ENCODE measurements at regions not wholly inside any gene's neighbourhood (a gene's known extent, or its start where the extent isn't known, plus 50 kb on each side); places are given as distances from the start of the nearest gene placed in this dataset.

- H3K4me3 Mint-ChIP-seq (ENCODE audit: unreplicated experiment): no peak overlapping the region
- Histone ChIP-seq H3K4me1 (ENCODE audit: insufficient read depth, low read length) (no peaks in the 10 kb centered on the region), H3K27me3 (ENCODE audit: insufficient read depth, low read length) (peaks cover 29% of the 10 kb centered on the region), H3K36me3 (ENCODE audit: insufficient read depth, low read length) (no peaks in the 10 kb centered on the region), H3K27ac (ENCODE audit: low read depth, low read length) (no peak overlapping the region), H3K79me2 (ENCODE audit: insufficient read depth, low read length) (no peaks in the 10 kb centered on the region), H3K9me3 (ENCODE audit: insufficient read depth, low read depth, low read length) (no peaks in the 10 kb centered on the region), H3K9ac (ENCODE audit: low read length) (no peak overlapping the region), H3K4me3 (ENCODE audit: insufficient read depth, low read depth, low read length) (no peak overlapping the region), H2AFZ (ENCODE audit: low read depth, low read length) (no peak overlapping the region), H4K20me1 (ENCODE audit: insufficient read depth, low read length) (no peaks in the 10 kb centered on the region), H3K4me2 (ENCODE audit: low read length) (no peak overlapping the region)
- no peaks in the 10 kb centered on the region for H3K36me3 Mint-ChIP-seq (ENCODE audit: low read depth, unreplicated experiment)
- FAIRE-seq: no peak
- no peak for DNase-seq (ENCODE audit: low read depth)
- H3K27ac Mint-ChIP-seq (ENCODE audit: unreplicated experiment): no peak overlapping the region
- H3K9me3 Mint-ChIP-seq (ENCODE audit: unreplicated experiment): no peaks in the 10 kb centered on the region
- H3K27me3 Mint-ChIP-seq (ENCODE audit: low read depth, unreplicated experiment): peaks cover 17% of the 10 kb centered on the region
- peaks cover 5% of the 10 kb centered on the region for H3K4me1 Mint-ChIP-seq (ENCODE audit: low read depth, unreplicated experiment)
- TF ChIP-seq EZH2 (IDR thresholded peaks at IDR 0.05; ENCODE audit: insufficient read depth, low read length) (no peak), CTCF (IDR thresholded peaks at IDR 0.05; ENCODE audit: insufficient read depth, low read depth, low read length) (no peak)
Observed at GRCh38 chr3:127431066-127431465, 143.2 kb upstream of the PRR20G start.

- Mint-ChIP-seq H3K27ac (ENCODE audit: unreplicated experiment) (no peak overlapping the region), H3K36me3 (ENCODE audit: low read depth, unreplicated experiment) (no peaks in the 10 kb centered on the region), H3K4me3 (ENCODE audit: unreplicated experiment) (no peak overlapping the region), H3K4me1 (ENCODE audit: low read depth, unreplicated experiment) (peaks cover 15% of the 10 kb centered on the region), H3K9me3 (ENCODE audit: unreplicated experiment) (no peaks in the 10 kb centered on the region), H3K27me3 (ENCODE audit: low read depth, unreplicated experiment) (peaks cover 22% of the 10 kb centered on the region)
- no peak for DNase-seq (ENCODE audit: low read depth)
- H3K9me3 ChIP-seq (ENCODE audit: insufficient read depth, low read depth, low read length): no peaks in the 10 kb centered on the region
- FAIRE-seq: no peak
- H3K79me2 ChIP-seq (ENCODE audit: insufficient read depth, low read length): no peaks in the 10 kb centered on the region
- H4K20me1 ChIP-seq (ENCODE audit: insufficient read depth, low read length): no peaks in the 10 kb centered on the region
- H2AFZ ChIP-seq (ENCODE audit: low read depth, low read length): no peak overlapping the region
- H3K27me3 ChIP-seq (ENCODE audit: insufficient read depth, low read length): peaks cover 39% of the 10 kb centered on the region
- H3K27ac ChIP-seq (ENCODE audit: low read depth, low read length): no peak overlapping the region
- H3K4me3 ChIP-seq (ENCODE audit: insufficient read depth, low read depth, low read length): no peak overlapping the region
- TF ChIP-seq CTCF (IDR thresholded peaks at IDR 0.05; ENCODE audit: insufficient read depth, low read depth, low read length): no peak
- TF ChIP-seq EZH2 (IDR thresholded peaks at IDR 0.05; ENCODE audit: insufficient read depth, low read length): no peak
- H3K36me3 ChIP-seq (ENCODE audit: insufficient read depth, low read length): no peaks in the 10 kb centered on the region
- no peak overlapping the region for H3K9ac ChIP-seq (ENCODE audit: low read length)
- H3K4me1 ChIP-seq (ENCODE audit: insufficient read depth, low read length): no peaks in the 10 kb centered on the region
- H3K4me2 ChIP-seq (ENCODE audit: low read length): no peak overlapping the region
Observed at GRCh38 chr3:127428344-127428997, 140.6 kb upstream of the PRR20G start.

GRCh38 chr3:127427666-127428065 is 139.8 kb upstream of the PRR20G start:
- FAIRE-seq: no peak
- peaks cover 15% of the 10 kb centered on the region for H3K4me1 Mint-ChIP-seq (ENCODE audit: low read depth, unreplicated experiment)
- H3K27ac Mint-ChIP-seq (ENCODE audit: unreplicated experiment): no peak overlapping the region
- Histone ChIP-seq H4K20me1 (ENCODE audit: insufficient read depth, low read length) (no peaks in the 10 kb centered on the region), H3K27ac (ENCODE audit: low read depth, low read length) (no peak overlapping the region), H3K9me3 (ENCODE audit: insufficient read depth, low read depth, low read length) (no peaks in the 10 kb centered on the region), H3K36me3 (ENCODE audit: insufficient read depth, low read length) (no peaks in the 10 kb centered on the region), H3K4me1 (ENCODE audit: insufficient read depth, low read length) (no peaks in the 10 kb centered on the region), H3K79me2 (ENCODE audit: insufficient read depth, low read length) (no peaks in the 10 kb centered on the region), H3K9ac (ENCODE audit: low read length) (no peak overlapping the region), H2AFZ (ENCODE audit: low read depth, low read length) (no peak overlapping the region), H3K4me2 (ENCODE audit: low read length) (no peak overlapping the region), H3K27me3 (ENCODE audit: insufficient read depth, low read length) (peaks cover 46% of the 10 kb centered on the region), H3K4me3 (ENCODE audit: insufficient read depth, low read depth, low read length) (no peak overlapping the region)
- H3K36me3 Mint-ChIP-seq (ENCODE audit: low read depth, unreplicated experiment): no peaks in the 10 kb centered on the region
- TF ChIP-seq CTCF (IDR thresholded peaks at IDR 0.05; ENCODE audit: insufficient read depth, low read depth, low read length): no peak
- TF ChIP-seq EZH2 (IDR thresholded peaks at IDR 0.05; ENCODE audit: insufficient read depth, low read length): no peak
- peaks cover 22% of the 10 kb centered on the region for H3K27me3 Mint-ChIP-seq (ENCODE audit: low read depth, unreplicated experiment)
- DNase-seq (ENCODE audit: low read depth): no peak
- H3K4me3 Mint-ChIP-seq (ENCODE audit: unreplicated experiment): no peak overlapping the region
- H3K9me3 Mint-ChIP-seq (ENCODE audit: unreplicated experiment): no peaks in the 10 kb centered on the region
